Smooth muscle cell (in vitro differentiated cells): ENCODE measurements at regions not wholly inside any gene's neighbourhood (a gene's known extent, or its start where the extent isn't known, plus 50 kb on each side); places are given as distances from the start of the nearest gene placed in this dataset.

Experiments used
- DNase-seq: peaks from one replicate; lab custom pipeline; 2025; ENCODE audit not compliant: unreplicated experiment; lab: John Stamatoyannopoulos, UW
- H2AFZ ChIP-seq: fragments of 200-600 bp; sonication (generic); 2 replicates; pipeline ENCODE4 v1.6.0; 2016; ENCODE audit warnings: antibody characterized with exemption, low read depth, mild to moderate bottlenecking
- H3F3A ChIP-seq: fragments of 200-600 bp; sonication (generic); 2 replicates; pipeline ENCODE4 v1.6.0; 2017; ENCODE audit warnings: antibody characterized with exemption, low read depth
- H3K27ac ChIP-seq: fragments of 200-600 bp; sonication (generic); 2 replicates; pipeline ENCODE4 v1.5.1; 2016; ENCODE audit warnings: low read depth, mild to moderate bottlenecking
- H3K27me3 ChIP-seq: fragments of 200-600 bp; sonication (generic); 2 replicates; pipeline ENCODE4 v1.6.1; 2016; ENCODE audit warnings: low read depth, mild to moderate bottlenecking
- H3K36me3 ChIP-seq: fragments of 200-600 bp; sonication (generic); 2 replicates; pipeline ENCODE4 v1.5.1; 2016; ENCODE audit warnings: low read depth
- H3K4me1 ChIP-seq: fragments of 200-600 bp; sonication (generic); 2 replicates; pipeline ENCODE4 v1.5.1; 2016; ENCODE audit warnings: low read depth
- H3K4me2 ChIP-seq: fragments of 200-600 bp; sonication (generic); 2 replicates; pipeline ENCODE4 v1.6.0; 2016; ENCODE audit warnings: mild to moderate bottlenecking
- H3K4me3 ChIP-seq: fragments of 200-600 bp; sonication (generic); 2 replicates; pipeline ENCODE4 v1.5.1; 2016; ENCODE audit warnings: mild to moderate bottlenecking
- H3K79me2 ChIP-seq: fragments of 200-600 bp; sonication (generic); 2 replicates; pipeline ENCODE4 v1.6.0; 2016; ENCODE audit warnings: low read depth, mild to moderate bottlenecking
- H3K9ac ChIP-seq: fragments of 200-600 bp; sonication (generic); 2 replicates; pipeline ENCODE4 v1.6.0; 2016; ENCODE audit warnings: low read depth
- H3K9me3 ChIP-seq: fragments of 200-600 bp; sonication (generic); replicated peaks from 2 replicates; pipeline ENCODE4 v1.5.1; 2016; ENCODE audit warnings: low read depth
- H4K20me1 ChIP-seq: fragments of 200-600 bp; sonication (generic); 2 replicates; pipeline ENCODE4 v1.6.0; 2016; ENCODE audit warnings: low read depth
- WGBS: methylation state at CpG from one replicate; pipeline ENCODE4 v1.1.7; 2016; ENCODE audit warnings: low lambda C conversion rate; 5-methylcytosine and 5-hydroxymethylcytosine counted together
- TF ChIP-seq, protein P1 (sequence below): fragments of 200-600 bp; sonication (generic); IDR thresholded peaks from 2 replicates; pipeline ENCODE4 v1.5.1; 2017; ENCODE audit warnings: borderline replicate concordance, mild to moderate bottlenecking, antibody characterized with exemption; ENCODE audit not compliant: insufficient read depth, poor library complexity, severe bottlenecking

DNA sequence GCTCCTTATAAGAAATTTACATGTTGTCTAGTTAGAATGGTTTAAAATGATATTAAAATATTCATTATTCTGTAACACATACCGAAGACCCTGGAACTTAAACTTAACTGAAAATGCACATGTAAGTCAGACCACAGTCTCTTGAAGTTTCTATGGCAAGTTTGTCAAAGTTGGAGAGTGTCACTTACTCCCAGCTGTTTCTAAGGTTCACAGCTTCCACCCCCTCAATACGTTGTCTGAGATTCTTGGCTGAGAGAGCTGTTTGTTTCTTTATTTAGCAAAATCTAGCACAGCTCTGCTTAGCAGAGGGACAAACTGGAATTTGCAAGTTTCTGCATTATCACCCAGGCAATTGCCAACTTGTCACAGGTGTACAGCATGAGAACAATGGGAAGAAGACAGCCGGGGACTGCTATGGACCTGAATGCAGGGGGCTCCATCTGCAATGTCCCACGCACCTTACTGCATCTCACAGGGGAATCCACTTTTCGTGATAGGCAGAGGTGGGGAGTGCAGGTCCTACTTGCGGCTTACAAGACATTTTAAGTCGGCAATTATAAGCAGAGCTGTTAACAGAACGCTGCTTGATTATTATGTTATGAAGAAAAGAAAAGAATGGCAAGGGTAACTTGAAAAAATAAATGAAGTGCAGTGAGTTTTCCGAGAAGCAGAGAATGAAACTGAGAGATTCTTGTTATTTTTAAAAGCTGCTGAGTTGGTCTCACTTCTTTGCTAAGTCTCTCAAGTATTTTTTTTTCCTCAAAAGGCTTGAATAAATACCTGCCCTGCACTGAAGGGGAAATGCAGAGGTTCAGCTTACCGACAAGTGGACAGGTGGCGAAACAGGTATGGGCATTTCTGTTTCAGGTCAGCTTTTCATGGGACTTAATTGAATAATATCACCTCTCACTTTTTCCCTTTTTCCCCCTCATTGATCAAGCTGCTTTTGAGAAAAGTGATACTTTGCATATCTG, 1072.1 kb upstream of the FANCL start:
- Histone ChIP-seq H3K79me2 (no peaks in the 10 kb centered on the region), H3K36me3 (no peaks in the 10 kb centered on the region), H3K27ac (no peak overlapping the region), H2AFZ (no peak overlapping the region), H3K4me1 (no peaks in the 10 kb centered on the region), H3K9ac (no peak overlapping the region), H3K27me3 (peaks cover 3% of the 10 kb centered on the region), H4K20me1 (no peaks in the 10 kb centered on the region), H3K9me3 (no peaks in the 10 kb centered on the region), H3K4me2 (no peak overlapping the region), H3K4me3 (no peak overlapping the region), H3F3A (no peaks in the 10 kb centered on the region)
- TF ChIP-seq, protein P1, sequence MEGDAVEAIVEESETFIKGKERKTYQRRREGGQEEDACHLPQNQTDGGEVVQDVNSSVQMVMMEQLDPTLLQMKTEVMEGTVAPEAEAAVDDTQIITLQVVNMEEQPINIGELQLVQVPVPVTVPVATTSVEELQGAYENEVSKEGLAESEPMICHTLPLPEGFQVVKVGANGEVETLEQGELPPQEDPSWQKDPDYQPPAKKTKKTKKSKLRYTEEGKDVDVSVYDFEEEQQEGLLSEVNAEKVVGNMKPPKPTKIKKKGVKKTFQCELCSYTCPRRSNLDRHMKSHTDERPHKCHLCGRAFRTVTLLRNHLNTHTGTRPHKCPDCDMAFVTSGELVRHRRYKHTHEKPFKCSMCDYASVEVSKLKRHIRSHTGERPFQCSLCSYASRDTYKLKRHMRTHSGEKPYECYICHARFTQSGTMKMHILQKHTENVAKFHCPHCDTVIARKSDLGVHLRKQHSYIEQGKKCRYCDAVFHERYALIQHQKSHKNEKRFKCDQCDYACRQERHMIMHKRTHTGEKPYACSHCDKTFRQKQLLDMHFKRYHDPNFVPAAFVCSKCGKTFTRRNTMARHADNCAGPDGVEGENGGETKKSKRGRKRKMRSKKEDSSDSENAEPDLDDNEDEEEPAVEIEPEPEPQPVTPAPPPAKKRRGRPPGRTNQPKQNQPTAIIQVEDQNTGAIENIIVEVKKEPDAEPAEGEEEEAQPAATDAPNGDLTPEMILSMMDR: no peak
- 85% methylated on average over 11 of the region's 11 CpGs for WGBS
- DNase-seq: no peak

DNA sequence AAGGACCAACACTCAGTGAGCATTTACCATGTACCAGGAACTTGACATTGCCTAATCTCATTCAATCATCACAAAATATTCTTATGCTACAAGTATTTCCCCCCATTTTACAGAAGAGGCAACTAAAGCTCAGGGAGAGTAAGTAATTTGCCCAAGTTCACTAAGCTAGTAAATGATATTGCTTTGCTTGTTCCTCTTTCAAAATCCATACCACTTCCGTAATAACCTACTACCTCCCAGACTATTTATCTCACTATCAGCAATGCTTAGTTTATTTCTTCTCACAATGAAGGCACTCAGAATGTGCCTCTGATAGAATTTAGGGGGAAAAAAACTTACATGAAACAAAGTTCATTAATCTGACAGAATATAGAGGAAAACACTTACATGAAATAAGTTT, 1070.9 kb upstream of the FANCL start:
- H3K4me1 ChIP-seq: no peaks in the 10 kb centered on the region

DNA sequence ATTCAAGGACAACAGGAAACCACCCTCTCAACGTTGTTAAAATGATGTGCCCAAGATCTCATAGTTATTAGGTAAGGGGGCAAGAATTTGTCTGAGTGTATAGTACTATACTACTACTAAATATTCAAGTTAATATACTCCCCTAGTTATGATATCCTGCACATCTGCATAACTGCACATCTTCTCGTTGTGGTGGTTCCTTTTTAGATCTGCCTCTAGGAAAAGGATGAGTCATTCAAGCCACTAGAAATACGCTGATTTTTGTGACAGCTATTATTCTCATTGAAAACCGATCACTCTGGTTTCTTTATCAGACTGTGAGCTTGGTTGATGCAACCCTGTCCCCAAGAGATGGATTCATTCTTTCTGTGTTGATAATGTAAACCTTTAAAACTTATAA, 1067.0 kb upstream of the FANCL start:
- H3K9me3 ChIP-seq: no peaks in the 10 kb centered on the region
- H3K4me1 ChIP-seq: no peaks in the 10 kb centered on the region
- no peaks in the 10 kb centered on the region for H3K79me2 ChIP-seq
- WGBS: 43% methylated on average over 4 of the region's 4 CpGs
- H3K27me3 ChIP-seq: peaks cover 1% of the 10 kb centered on the region
- no peak overlapping the region for H3K9ac ChIP-seq
- no peak overlapping the region for H2AFZ ChIP-seq
- DNase-seq: no peak
- no peak overlapping the region for H3K4me2 ChIP-seq
- no peaks in the 10 kb centered on the region for H4K20me1 ChIP-seq
- TF ChIP-seq, protein P1: no peak
- H3F3A ChIP-seq: no peaks in the 10 kb centered on the region
- no peaks in the 10 kb centered on the region for H3K36me3 ChIP-seq
- H3K4me3 ChIP-seq: no peak overlapping the region
- no peak overlapping the region for H3K27ac ChIP-seq

More for the DNA sequence above, 1070.9 kb upstream of the FANCL start:
- DNase-seq: no peak
- WGBS: 91% methylated on average over 1 of the region's 1 CpG
- H3K4me2 ChIP-seq: no peak overlapping the region
- no peak overlapping the region for H3K27ac ChIP-seq
- H3K9ac ChIP-seq: no peak overlapping the region
- H4K20me1 ChIP-seq: no peaks in the 10 kb centered on the region
- no peaks in the 10 kb centered on the region for H3K79me2 ChIP-seq
- H3K9me3 ChIP-seq: no peaks in the 10 kb centered on the region
- no peak overlapping the region for H3K4me3 ChIP-seq
- TF ChIP-seq, protein P1: no peak
- peaks cover 3% of the 10 kb centered on the region for H3K27me3 ChIP-seq
- H2AFZ ChIP-seq: no peak overlapping the region
- no peaks in the 10 kb centered on the region for H3K36me3 ChIP-seq
- H3F3A ChIP-seq: no peaks in the 10 kb centered on the region
